SH-SY5Y (cell line): ENCODE measurements at regions not wholly inside any gene's neighbourhood (a gene's known extent, or its start where the extent isn't known, plus 50 kb on each side); places are given as distances from the start of the nearest gene placed in this dataset.

Source experiments
- GATA2 ChIP-seq: IDR thresholded peaks from 2 replicates; pipeline ENCODE4 v1.6.1; 2011; ENCODE audit warnings: mild to moderate bottlenecking, low read depth, low read length
- GATA3 ChIP-seq: IDR thresholded peaks from 2 replicates; pipeline ENCODE4 v1.6.1; 2011; ENCODE audit warnings: low read depth, mild to moderate bottlenecking, low read length, moderate library complexity

DNA sequence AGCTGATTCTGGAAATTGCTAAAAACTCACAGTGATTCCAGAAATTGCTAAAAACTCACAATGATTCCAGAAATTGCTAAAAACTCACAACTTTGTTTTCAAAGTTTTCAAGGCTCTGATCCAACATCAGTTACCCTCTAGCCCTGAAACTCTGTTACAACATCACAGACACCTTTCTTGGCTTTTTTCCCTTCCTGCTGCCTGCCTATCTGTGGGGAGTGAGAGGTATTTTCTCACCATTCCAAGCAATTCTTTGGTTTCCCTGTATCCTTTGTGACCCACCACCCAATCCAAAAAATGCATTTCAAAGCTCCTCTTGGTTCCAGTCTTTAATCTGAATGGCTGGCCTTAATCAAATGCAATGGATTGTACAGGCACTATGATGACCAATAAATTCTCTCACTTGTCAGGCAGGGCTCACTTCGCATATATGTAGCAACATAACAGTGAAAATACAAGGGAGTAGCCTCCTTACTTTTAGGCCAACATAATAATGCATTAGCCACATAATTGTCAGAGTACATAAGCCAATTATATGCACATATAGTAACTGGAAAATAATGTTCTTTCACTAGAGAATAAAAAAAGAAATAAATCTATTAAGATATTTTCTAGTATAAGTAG lies 1139.0 kb downstream of the ROBO2 start:
- TF ChIP-seq GATA2 = no peak
- TF ChIP-seq GATA3 = no peak
